ENCODE measurements at regions not wholly inside any gene's neighbourhood (a gene's known extent, or its start where the extent isn't known, plus 50 kb on each side); places are given as distances from the start of the nearest gene placed in this dataset.

- no peak for TF ChIP-seq CHD7 (IDR thresholded peaks at IDR 0.05; ENCODE audit: insufficient replicate concordance, low read length)
- no peak for TF ChIP-seq KDM4A (IDR thresholded peaks at IDR 0.05; ENCODE audit: low read depth, low read length, severe bottlenecking)
- TF ChIP-seq CBX8 (IDR thresholded peaks at IDR 0.05; ENCODE audit: borderline replicate concordance, low read depth, low read length) = no peak
Measured at GRCh38 chr3:25354071-25354470, 74.0 kb upstream of the RARB start (continued).

Data from H1 (cell line).